ENCODE measurements at regions not wholly inside any gene's neighbourhood (a gene's known extent, or its start where the extent isn't known, plus 50 kb on each side); places are given as distances from the start of the nearest gene placed in this dataset.

GRCh38 chr5:165805756-165806155 is 2300.3 kb downstream of the MAT2B start:
- no peak for DNase-seq (ENCODE audit: extremely low read depth, low read depth, low spot score)

DNA sequence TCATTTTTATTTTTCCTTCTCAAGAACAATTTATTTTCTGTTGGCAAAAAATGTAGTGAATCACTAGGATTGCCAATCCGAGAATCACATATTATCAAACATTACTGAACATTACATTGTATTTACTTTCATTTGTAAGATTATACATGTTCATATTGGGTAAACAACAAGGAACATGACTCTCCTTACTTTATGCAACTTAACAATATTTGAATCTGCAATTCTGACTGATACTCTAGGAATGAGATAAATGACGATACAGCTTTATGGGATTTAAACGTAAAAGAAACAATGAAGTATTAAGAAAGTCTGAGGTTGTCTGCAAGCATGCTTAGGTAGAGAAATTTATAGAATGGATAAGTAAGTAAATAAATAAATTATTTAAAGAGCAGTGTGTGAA is 2302.9 kb downstream of the MAT2B start:
- no peak for DNase-seq (ENCODE audit: extremely low read depth, low read depth, low spot score)

GRCh38 chr5:165809914-165810313 is 2304.5 kb downstream of the MAT2B start:
- no peak for DNase-seq (ENCODE audit: extremely low read depth, low read depth, low spot score)

- DNase-seq (ENCODE audit: extremely low read depth, low read depth, low spot score) = no peak
Measured at GRCh38 chr5:165829504-165829903, 2324.1 kb downstream of the MAT2B start.

DNA sequence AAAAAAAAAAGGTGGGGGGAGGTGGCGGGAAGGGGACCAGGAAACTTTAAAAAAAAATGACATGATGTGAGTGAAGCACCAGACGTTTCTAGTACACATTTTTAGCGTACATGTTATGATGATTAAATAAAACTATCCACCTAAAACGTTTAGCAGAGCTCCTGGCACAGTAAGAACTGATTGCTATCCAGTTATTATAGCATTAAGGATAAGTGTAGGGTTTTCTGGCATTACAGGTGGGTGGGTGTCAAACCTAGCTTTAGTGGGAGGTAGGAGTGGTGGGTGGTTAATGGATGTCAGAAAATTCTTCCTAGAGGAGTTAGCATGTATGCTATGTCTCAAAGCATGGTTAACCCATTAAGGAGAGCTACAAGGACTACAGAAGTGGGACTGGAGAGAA is 2329.5 kb downstream of the MAT2B start:
- DNase-seq (ENCODE audit: extremely low read depth, low read depth, low spot score) = no peak

DNA sequence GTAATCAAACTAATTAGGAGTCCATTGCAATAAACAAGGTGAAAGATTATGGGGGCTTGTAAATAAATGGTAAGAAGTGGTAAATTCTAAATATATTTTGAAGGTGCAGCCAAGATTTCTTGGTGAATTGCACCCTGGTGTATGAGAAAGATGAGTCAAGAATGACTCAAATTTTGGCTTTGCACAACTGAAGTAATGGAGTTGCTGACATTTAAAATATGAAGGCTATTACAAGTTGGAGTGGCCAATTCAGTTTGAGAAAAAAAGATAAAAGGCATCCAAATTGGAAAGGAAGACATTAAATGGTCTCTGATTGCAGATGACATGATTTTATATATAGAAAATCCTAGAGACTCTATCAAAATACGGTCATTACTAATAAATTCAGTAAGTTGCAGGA is 2330.6 kb downstream of the MAT2B start:
- DNase-seq (ENCODE audit: extremely low read depth, low read depth, low spot score) = no peak

GRCh38 chr5:165837286-165837685 is 2331.9 kb downstream of the MAT2B start:
- DNase-seq (ENCODE audit: extremely low read depth, low read depth, low spot score) = no peak

DNA sequence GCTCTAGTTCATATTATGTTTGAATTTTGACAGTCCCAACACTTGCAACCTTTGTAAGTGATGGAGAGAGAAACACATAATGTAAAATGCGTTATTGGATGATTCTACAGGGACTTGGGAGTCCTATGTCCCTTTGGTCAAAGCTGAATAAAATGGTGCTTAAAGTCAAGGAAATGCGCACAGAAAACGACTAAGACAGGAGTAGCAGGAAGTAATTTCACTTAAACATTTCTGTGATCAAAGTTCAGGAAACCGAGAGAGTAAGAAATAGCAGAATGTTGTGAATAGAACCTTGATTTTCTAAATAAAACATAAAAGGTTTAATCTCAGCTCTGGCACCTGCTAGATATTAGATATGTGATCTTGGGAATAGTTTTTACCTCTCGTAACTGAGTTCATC is 2339.2 kb downstream of the MAT2B start:
- no peak for DNase-seq (ENCODE audit: extremely low read depth, low read depth, low spot score)

GRCh38 chr5:165858118-165858517 is 2352.7 kb downstream of the MAT2B start:
- DNase-seq (ENCODE audit: extremely low read depth, low read depth, low spot score) = no peak

DNA sequence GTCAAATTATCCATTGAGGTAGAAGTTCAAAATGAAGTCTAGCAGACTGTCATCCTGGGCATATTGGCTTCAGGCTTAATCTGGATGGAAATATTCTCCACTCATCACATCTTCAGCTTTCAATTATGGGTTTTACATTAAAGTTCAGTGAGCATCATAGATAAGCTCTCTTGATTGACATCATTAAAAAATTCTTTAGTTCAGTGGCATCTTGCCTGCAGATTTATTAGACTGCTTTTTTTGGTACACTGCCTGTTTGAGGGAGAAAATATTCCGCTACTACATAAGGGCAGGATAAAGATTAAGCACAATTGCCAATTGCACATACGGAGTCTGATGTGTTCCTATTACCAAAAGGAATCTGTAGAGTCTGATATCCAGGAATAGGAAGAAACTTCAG is 2353.8 kb downstream of the MAT2B start:
- DNase-seq (ENCODE audit: extremely low read depth, low read depth, low spot score) = no peak

DNA sequence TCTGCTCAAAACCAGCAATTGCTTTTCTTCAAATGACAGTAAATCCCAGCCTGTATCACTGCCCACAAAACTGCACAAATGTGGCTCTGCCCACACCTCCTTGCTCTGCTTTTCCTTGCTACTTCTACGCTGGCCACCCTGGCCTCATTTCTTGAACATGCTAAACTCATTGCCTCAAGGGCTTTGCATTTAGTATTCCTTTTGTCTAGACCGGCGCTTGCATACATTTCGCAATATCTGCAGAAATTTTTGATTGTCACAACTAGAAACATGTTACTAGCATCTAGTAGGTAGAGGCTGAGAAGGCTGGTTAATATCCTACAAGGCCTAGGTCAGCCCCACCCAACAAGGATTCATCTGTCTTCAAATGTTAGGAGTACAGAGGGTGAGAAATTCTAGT is 2357.8 kb downstream of the MAT2B start:
- DNase-seq (ENCODE audit: extremely low read depth, low read depth, low spot score) = no peak

- DNase-seq (ENCODE audit: extremely low read depth, low read depth, low spot score) = no peak
Measured at GRCh38 chr5:165871291-165871690, 2365.9 kb downstream of the MAT2B start.

DNA sequence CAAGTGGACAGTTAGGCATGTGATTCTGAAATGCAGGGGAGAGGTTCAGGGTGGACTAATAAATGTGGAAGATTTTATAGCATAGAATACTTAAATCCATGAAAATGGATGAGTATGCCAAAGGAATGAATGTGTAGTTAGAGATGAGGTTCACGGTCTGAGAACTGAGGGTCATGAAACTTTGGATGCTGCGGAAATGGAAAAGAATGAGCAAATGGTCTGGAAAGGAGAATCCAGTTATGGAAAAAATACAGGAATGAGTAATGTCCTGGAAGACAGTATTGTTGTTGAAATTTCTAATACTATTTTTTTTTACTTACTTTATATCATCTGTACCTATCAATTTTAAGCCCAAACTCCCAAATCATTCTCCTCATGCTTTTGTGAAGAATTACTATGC is 2369.4 kb downstream of the MAT2B start:
- no peak for DNase-seq (ENCODE audit: extremely low read depth, low read depth, low spot score)

- DNase-seq (ENCODE audit: extremely low read depth, low read depth, low spot score) = no peak
Measured at GRCh38 chr5:165876538-165876937, 2371.1 kb downstream of the MAT2B start.

- no peak for DNase-seq (ENCODE audit: extremely low read depth, low read depth, low spot score)
Measured at GRCh38 chr5:165877475-165877874, 2372.1 kb downstream of the MAT2B start.

DNA sequence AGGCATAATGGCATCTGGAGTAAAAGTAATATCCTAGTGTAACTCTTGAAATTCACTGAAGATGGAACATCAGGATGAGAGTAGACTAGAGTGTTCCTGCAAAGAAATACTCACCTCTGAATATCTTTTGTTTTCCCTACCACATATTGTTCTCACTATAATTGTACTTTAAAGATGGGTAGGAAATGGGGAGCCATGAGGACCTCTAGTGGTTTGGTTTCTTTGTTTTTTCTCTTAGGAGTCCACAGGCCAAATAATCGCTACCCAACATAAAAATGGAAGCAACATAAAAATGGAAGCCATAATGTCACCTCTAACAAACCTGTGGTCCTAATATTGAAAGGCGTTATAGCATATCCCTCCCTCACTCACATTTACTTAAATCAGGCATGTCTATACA is 2375.8 kb downstream of the MAT2B start:
- no peak for DNase-seq (ENCODE audit: extremely low read depth, low read depth, low spot score)

DNA sequence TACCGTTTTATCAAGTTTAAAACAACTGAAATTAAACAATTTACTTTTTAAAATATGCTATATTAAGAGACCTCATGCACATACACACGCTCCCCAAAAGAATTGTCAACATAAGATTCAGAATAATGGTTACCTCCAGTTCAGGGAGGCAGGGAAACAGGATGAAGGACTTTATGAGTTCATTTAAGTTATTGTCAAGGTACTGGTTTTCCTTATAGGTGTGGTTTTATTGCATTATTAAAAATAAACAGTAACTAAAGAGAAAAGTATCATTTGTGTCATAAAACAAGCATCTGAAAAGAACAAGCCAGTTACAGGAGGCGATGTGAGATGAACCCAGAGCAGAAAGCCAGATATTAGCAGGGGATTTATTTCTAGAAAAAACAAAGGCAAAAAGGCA is 2376.7 kb downstream of the MAT2B start:
- no peak for DNase-seq (ENCODE audit: extremely low read depth, low read depth, low spot score)

GRCh38 chr5:165885623-165886350 is 2380.4 kb downstream of the MAT2B start:
- no peak for DNase-seq (ENCODE audit: extremely low read depth, low read depth, low spot score)

- no peak for DNase-seq (ENCODE audit: extremely low read depth, low read depth, low spot score)
Measured at GRCh38 chr5:165887147-165887546, 2381.7 kb downstream of the MAT2B start.

GRCh38 chr5:165892383-165892782 is 2387.0 kb downstream of the MAT2B start:
- no peak for DNase-seq (ENCODE audit: extremely low read depth, low read depth, low spot score)

DNA sequence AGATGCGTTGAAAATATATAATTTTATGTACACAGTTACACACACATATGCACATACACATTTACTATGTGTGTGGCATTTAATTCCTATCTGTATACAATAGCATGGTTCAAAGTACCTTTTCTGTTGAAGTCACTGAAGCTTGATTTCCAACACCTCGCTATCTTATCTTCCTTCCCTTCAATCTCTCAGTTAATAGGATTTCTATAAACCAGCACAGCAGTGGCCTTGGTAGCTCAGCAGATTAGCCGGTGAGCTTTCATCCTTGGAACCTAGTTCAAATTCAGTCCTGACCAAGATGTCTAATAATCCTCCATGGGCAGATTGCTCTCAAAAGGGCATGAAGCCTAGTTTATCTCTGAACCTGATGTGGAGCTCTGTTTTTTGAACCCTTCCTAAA is 2389.5 kb downstream of the MAT2B start:
- DNase-seq (ENCODE audit: extremely low read depth, low read depth, low spot score) = no peak

DNA sequence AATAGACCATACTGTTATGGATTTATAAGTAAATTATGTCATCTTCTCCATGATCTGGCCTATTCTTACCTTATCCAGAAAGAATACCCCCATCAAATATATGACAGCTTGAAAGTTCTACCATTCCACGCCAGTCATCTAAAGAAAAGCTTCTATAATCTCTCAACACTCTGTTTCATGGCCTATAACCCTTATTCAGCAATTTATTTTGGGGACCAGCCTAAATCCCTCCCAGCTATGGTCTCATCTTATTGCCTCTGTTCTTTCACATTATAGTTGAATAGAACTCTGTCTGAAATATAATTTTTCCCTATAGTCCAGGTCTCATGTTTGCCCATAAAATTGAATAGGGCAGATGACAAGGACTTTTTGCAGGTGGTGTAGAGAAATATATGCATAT is 2387.6 kb upstream of the WWC1 start:
- no peak for DNase-seq (ENCODE audit: extremely low read depth, low read depth, low spot score)

- DNase-seq (ENCODE audit: extremely low read depth, low read depth, low spot score) = no peak
Measured at GRCh38 chr5:165906871-165907270, 2384.6 kb upstream of the WWC1 start.
